ENCODE measurements at regions not wholly inside any gene's neighbourhood (a gene's known extent, or its start where the extent isn't known, plus 50 kb on each side); places are given as distances from the start of the nearest gene placed in this dataset.

GRCh38 chr5:61596265-61596664, 264.2 kb downstream of the ZSWIM6 start:
- H3K4me3 ChIP-seq = no peak overlapping the region
- no peak for DNase-seq
- no peaks in the 10 kb centered on the region for H3K27me3 ChIP-seq
- H3K27ac ChIP-seq = no peak overlapping the region
- H3K36me3 ChIP-seq = no peaks in the 10 kb centered on the region
- H3K4me1 ChIP-seq = peaks cover 18% of the 10 kb centered on the region
- H3K9me3 ChIP-seq (replicated peaks) = no peaks in the 10 kb centered on the region

DNA sequence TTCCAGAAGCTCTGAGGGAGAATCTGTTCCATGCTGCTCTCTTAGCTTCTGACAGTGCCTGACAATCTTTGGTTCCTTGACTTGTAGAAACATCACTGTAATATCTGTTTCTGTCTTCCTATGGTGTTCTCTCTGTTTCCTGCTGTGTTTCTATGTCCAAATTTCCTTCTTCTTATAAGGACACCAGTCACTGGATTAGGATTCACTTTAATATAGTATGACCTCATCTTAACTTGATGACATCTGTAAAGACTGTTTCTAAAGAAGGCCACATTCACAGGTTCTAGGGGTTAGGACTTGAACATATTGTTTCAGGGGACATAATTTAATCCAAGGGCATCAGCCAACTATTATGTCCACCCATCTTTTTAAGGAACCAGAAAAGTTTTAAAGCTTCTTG, 265.6 kb downstream of the ZSWIM6 start:
- Histone ChIP-seq H3K36me3 (no peaks in the 10 kb centered on the region), H3K27ac (no peak overlapping the region), H3K9me3 (replicated peaks) (no peaks in the 10 kb centered on the region), H3K4me3 (no peak overlapping the region), H3K27me3 (no peaks in the 10 kb centered on the region), H3K4me1 (peaks cover 18% of the 10 kb centered on the region)
- DNase-seq = no peak

DNA sequence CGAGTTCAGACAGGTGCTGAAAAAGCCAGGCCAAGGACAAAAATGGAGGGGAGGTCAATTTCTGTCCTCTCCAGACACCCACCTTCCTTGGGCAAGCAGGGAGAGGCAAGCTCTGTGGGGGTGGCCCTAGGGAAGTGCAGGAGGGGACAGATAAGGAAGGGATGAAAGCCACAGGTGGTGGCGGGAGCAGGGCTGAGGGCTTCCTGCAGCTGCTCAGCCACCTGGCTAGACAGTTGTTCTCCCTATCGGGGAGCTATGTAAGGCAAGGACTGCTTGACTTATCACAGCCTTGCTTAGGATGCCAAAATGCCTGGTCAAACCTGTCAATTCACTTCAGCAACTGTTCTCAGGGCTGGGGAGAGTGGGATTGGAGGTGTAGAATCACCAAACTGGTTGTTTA, 266.1 kb downstream of the ZSWIM6 start:
- peak; percentile 41 to 58 for DNase-seq
- no peaks in the 10 kb centered on the region for H3K9me3 ChIP-seq (replicated peaks)
- H3K27me3 ChIP-seq = no peaks in the 10 kb centered on the region
- no peak overlapping the region for H3K27ac ChIP-seq
- H3K4me1 ChIP-seq = peaks cover 18% of the 10 kb centered on the region
- no peaks in the 10 kb centered on the region for H3K36me3 ChIP-seq
- no peak overlapping the region for H3K4me3 ChIP-seq

GRCh38 chr5:61599370-61600122, 267.5 kb downstream of the ZSWIM6 start:
- no peak for DNase-seq
- Histone ChIP-seq H3K4me3 (no peak overlapping the region), H3K27me3 (no peaks in the 10 kb centered on the region), H3K36me3 (no peaks in the 10 kb centered on the region), H3K9me3 (replicated peaks) (no peaks in the 10 kb centered on the region), H3K27ac (no peak overlapping the region), H3K4me1 (peaks cover 18% of the 10 kb centered on the region)

GRCh38 chr5:61600123-61600444, 268.0 kb downstream of the ZSWIM6 start:
- Histone ChIP-seq H3K36me3 (no peaks in the 10 kb centered on the region), H3K4me3 (no peak overlapping the region), H3K4me1 (peaks cover 18% of the 10 kb centered on the region), H3K9me3 (replicated peaks) (no peaks in the 10 kb centered on the region), H3K27ac (no peak overlapping the region), H3K27me3 (no peaks in the 10 kb centered on the region)
- DNase-seq = no peak

- H3K36me3 ChIP-seq = no peaks in the 10 kb centered on the region
- no peak overlapping the region for H3K4me3 ChIP-seq
- peaks cover 18% of the 10 kb centered on the region for H3K4me1 ChIP-seq
- no peaks in the 10 kb centered on the region for H3K27me3 ChIP-seq
- H3K27ac ChIP-seq = no peak overlapping the region
- no peaks in the 10 kb centered on the region for H3K9me3 ChIP-seq (replicated peaks)
- no peak for DNase-seq
Measured at GRCh38 chr5:61600945-61601511, 269.0 kb downstream of the ZSWIM6 start.

DNA sequence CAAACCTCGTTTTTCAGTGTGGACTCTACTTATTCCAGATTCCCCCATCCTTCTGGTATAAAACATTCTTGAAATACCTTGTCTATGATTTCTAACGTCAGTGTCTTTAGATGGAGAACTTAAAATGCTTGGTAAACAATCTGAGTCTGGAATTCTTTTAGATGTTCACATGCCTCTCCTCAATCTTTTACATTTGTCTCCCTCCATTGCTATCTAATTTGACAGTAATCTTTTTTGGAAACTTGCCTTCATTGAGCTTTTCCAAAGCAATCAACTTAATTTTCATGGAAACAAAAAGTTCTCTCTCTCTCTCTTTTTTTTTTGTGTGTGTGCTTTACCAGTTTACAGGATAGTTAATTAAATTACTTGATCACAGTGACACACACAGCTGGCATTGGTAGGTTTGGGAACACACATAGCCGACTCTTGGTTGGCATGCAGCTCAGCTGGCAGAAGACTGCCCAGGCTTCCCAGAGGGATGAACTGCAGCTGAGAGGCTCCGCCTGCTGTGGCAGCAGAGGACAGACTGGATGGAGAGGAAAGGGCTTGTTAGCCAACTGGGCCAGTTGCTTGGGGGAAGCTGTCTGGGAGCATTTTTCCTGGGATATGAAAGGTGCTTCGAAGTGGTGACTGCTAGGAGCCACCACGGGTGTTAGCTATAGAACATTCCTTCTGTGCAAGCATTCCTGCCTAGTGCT, 271.3 kb downstream of the ZSWIM6 start:
- no peaks in the 10 kb centered on the region for H3K36me3 ChIP-seq
- peaks cover 11% of the 10 kb centered on the region for H3K4me1 ChIP-seq
- no peaks in the 10 kb centered on the region for H3K27me3 ChIP-seq
- no peak overlapping the region for H3K4me3 ChIP-seq
- H3K9me3 ChIP-seq (replicated peaks) = no peaks in the 10 kb centered on the region
- DNase-seq = no peak
- no peak overlapping the region for H3K27ac ChIP-seq

DNA sequence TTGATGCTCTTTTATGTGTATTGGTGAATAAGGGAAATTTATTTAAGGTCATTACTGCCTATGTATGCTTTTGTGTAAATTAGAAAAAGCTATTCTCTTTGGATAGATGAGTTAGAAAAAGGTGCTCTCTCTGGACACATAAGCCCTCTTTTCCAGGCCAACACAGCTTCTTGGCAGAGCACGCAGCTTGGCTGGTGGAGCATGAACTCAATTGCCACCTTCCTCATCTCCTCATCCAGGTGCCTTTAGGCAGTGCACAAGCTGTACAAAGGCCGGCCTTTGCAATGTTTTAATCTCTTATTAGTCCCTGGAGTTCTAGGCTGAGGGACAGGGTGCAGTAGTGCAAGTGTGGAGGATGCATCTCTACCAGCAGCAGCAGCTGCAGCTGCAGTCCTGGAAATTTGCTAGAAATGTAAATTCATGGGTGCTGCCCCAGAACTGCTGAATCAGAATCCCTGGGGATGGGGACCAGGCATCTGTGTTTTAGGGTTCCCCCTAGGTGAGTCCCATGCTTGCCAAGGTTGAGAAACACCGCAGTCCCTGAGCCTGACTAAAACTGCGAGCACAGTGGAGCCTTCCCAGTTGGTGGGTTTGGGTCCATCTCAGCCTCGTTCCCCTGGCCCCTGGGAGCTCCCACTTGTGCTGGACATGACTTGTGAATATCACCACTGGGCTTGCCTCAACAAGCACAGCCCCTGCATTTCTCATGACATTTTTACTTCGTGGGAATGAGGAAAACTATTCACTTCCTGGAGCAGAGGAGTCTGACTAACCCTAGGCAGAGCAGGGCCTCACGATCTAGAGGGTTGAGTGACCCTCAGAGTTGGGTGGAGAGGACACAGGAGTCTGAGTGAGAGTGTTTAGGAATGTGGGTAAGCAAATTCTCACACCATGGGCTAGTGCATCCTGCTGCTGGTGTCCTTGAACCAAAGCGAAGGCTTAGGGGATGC, 272.3 kb downstream of the ZSWIM6 start:
- Histone ChIP-seq H3K4me3 (no peak overlapping the region), H3K36me3 (no peaks in the 10 kb centered on the region), H3K9me3 (replicated peaks) (no peaks in the 10 kb centered on the region), H3K27me3 (no peaks in the 10 kb centered on the region), H3K27ac (no peak overlapping the region), H3K4me1 (peaks cover 2% of the 10 kb centered on the region; the same call in 1 of the 2 replicates)
- DNase-seq = no peak

DNA sequence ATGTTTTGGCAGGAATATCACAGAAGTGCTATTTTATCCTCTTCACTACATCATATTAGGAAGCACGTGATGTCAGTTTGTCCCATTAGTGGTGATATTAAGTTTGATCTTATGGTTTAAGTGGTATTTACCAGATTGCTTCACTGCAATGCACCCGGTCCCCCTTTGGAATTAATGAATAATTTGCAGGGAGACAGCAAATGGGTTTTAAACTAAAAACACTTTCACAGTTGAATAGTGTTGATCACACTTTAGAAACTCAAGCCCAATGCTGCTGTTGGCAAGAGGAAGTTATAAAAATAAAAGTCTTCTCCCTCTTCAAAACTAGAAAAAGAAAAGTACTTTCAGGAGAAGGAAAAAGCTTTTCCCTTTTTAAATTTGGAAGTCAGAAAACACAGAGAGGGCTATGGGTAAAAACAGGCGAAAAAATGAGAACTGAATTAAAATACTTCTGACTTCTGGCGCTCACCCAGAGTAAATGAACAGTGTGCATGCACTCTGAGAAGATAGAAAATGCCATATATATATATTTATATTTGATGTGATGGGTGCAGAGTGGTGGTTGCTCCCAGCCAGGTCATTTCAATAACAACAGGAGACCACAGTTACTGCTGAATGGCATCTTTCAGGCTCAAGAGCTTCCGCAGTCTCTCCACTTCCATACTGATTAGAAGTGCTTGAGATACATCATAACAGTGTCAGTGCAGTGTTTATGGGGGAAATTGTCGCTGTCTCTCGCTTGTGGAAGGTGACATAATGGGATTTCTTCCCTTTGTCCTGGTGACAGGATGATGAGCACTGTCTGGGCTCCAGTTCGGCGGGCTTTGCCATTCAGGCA, 278.0 kb downstream of the ZSWIM6 start:
- H3K9me3 ChIP-seq (replicated peaks) = no peaks in the 10 kb centered on the region
- no peak for DNase-seq
- H3K27ac ChIP-seq = no peak overlapping the region

GRCh38 chr5:61610678-61611024, 278.6 kb downstream of the ZSWIM6 start:
- Histone ChIP-seq H3K9me3 (replicated peaks) (no peaks in the 10 kb centered on the region), H3K27ac (no peak overlapping the region), H3K4me3 (no peak overlapping the region), H3K36me3 (no peaks in the 10 kb centered on the region), H3K27me3 (no peaks in the 10 kb centered on the region), H3K4me1 (no peaks in the 10 kb centered on the region)
- DNase-seq = no peak

More for the DNA sequence above, 278.0 kb downstream of the ZSWIM6 start:
- Histone ChIP-seq H3K36me3 (no peaks in the 10 kb centered on the region), H3K4me3 (no peak overlapping the region), H3K4me1 (no peaks in the 10 kb centered on the region), H3K27me3 (no peaks in the 10 kb centered on the region)

DNA sequence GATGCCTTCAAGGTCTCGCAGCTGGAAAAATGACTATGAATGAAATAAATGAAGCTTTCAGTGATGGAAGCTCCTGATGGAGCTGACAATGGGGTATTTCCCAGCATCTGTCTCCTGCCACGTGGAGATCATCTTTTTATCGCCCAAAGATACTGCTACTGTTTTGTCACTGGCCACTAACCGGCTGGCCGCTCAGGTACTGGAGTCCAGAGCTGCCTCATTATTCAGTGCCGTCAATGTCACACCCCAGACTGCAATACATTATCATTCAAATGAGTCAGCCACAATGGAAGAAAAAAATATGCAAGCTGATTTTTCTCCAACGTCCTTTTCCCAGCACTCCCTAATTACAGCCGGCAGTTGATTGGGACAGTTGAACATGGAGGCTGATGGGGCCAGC, 280.4 kb downstream of the ZSWIM6 start:
- no peaks in the 10 kb centered on the region for H3K4me1 ChIP-seq
- H3K27ac ChIP-seq = no peak overlapping the region
- H3K9me3 ChIP-seq (replicated peaks) = no peaks in the 10 kb centered on the region
- no peaks in the 10 kb centered on the region for H3K36me3 ChIP-seq
- DNase-seq = no peak
- no peaks in the 10 kb centered on the region for H3K27me3 ChIP-seq
- no peak overlapping the region for H3K4me3 ChIP-seq

GRCh38 chr5:61613679-61614078, 281.6 kb downstream of the ZSWIM6 start:
- Histone ChIP-seq H3K4me1 (no peaks in the 10 kb centered on the region), H3K27ac (no peak overlapping the region), H3K36me3 (no peaks in the 10 kb centered on the region), H3K4me3 (no peak overlapping the region), H3K9me3 (replicated peaks) (no peaks in the 10 kb centered on the region), H3K27me3 (no peaks in the 10 kb centered on the region)
- no peak for DNase-seq

DNA sequence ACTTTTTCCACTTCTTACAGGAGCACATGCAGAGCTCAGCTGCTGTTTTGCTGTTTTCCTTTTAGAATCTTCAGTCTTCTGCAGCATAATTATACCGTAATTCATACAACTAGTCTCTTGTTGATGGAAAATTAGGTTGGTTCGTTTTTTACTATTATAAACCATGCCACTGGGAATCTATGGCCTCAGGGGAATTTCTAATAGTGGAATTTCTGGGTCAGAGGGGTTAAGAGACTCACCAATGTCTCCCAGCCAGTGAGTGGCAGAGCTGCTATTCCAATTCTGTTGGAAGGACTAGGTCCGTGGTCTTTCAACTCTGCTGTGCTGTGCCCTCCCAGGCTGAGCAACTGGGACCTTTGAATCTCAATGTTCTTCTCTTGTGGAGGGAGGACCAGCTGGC, 282.5 kb downstream of the ZSWIM6 start:
- H3K4me1 ChIP-seq = no peaks in the 10 kb centered on the region
- H3K4me3 ChIP-seq = no peak overlapping the region
- no peaks in the 10 kb centered on the region for H3K27me3 ChIP-seq
- no peak overlapping the region for H3K27ac ChIP-seq
- no peaks in the 10 kb centered on the region for H3K36me3 ChIP-seq
- DNase-seq = no peak
- no peaks in the 10 kb centered on the region for H3K9me3 ChIP-seq (replicated peaks)

DNA sequence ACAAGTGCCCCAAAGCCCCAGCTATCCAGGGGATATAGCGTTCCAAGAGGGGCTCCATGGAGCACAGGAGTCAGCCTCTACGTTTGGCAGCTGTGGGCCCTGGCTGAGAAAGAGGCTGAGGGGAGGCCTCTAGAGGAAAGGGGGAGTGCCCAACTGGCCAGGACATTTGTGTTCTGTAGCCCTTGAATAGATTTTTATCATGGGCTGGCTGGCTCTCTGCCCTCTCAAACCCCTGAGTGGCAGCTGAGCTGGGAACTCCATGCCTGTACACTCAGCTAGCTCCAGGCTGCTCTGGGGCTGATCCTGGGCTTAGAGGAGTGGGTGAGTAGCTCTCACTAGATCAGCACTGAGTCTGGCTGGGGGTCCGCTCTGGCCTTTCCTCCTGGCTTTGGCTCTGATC, 285.0 kb downstream of the ZSWIM6 start:
- Histone ChIP-seq H3K9me3 (replicated peaks) (no peaks in the 10 kb centered on the region), H3K36me3 (no peaks in the 10 kb centered on the region), H3K27ac (no peak overlapping the region), H3K4me1 (no peaks in the 10 kb centered on the region), H3K27me3 (no peaks in the 10 kb centered on the region), H3K4me3 (no peak overlapping the region)
- DNase-seq = peak; percentile 22 to 29
